ENCODE measurements at regions not wholly inside any gene's neighbourhood (a gene's known extent, or its start where the extent isn't known, plus 50 kb on each side); places are given as distances from the start of the nearest gene placed in this dataset.

GRCh38 chr20:23200914-23201313, 114.8 kb upstream of the CD93 start (continued):
- TF ChIP-seq, protein P1, sequence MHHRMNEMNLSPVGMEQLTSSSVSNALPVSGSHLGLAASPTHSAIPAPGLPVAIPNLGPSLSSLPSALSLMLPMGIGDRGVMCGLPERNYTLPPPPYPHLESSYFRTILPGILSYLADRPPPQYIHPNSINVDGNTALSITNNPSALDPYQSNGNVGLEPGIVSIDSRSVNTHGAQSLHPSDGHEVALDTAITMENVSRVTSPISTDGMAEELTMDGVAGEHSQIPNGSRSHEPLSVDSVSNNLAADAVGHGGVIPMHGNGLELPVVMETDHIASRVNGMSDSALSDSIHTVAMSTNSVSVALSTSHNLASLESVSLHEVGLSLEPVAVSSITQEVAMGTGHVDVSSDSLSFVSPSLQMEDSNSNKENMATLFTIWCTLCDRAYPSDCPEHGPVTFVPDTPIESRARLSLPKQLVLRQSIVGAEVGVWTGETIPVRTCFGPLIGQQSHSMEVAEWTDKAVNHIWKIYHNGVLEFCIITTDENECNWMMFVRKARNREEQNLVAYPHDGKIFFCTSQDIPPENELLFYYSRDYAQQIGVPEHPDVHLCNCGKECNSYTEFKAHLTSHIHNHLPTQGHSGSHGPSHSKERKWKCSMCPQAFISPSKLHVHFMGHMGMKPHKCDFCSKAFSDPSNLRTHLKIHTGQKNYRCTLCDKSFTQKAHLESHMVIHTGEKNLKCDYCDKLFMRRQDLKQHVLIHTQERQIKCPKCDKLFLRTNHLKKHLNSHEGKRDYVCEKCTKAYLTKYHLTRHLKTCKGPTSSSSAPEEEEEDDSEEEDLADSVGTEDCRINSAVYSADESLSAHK (tag by site-specific recombination; IDR thresholded peaks at IDR 0.05), result no peak
- TF ChIP-seq KLF17 (tag by site-specific recombination; IDR thresholded peaks at IDR 0.05), result no peak
- TF ChIP-seq OVOL3 (tag by site-specific recombination; IDR thresholded peaks at IDR 0.05), result no peak
- TF ChIP-seq YY2 (tag by site-specific recombination; IDR thresholded peaks at IDR 0.05), result no peak
- no peak for TF ChIP-seq ZBTB8A (tag by site-specific recombination; IDR thresholded peaks at IDR 0.05)
- no peak for TF ChIP-seq ZNF23 (tag by site-specific recombination; IDR thresholded peaks at IDR 0.05; ENCODE audit: borderline replicate concordance)
- TF ChIP-seq ZNF280D (tag by site-specific recombination; IDR thresholded peaks at IDR 0.05), result no peak
- no peak for TF ChIP-seq HOXA7 (CRISPR knock-in tag; IDR thresholded peaks at IDR 0.05; ENCODE audit: borderline replicate concordance)
- TF ChIP-seq SP2 (tag by site-specific recombination; IDR thresholded peaks at IDR 0.05), result no peak
- no peak for TF ChIP-seq GLI4 (tag by site-specific recombination; IDR thresholded peaks at IDR 0.05)
- peak; percentile 41; the same call in 1 of the 2 replicates for TF ChIP-seq CTCF (tag by site-specific recombination; IDR thresholded peaks at IDR 0.05)

DNA sequence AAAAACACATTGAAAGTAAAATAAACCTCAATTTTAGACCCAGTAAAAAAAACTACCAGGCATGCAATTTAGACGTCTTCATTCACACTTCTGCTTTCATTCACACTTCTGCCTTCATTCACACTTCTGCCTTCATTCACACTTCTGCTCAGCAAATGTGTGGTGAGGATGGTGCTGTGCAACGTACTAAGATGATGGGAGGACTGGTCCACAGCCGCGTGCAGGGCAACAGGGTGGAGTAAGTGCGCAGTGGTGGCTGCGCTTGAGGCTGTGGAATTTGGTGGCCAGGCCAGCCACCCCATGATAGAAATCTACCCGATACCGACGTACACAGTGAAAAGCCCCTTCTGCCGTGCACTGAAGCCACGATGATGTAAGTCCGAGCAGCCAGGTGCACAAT, 114.3 kb upstream of the CD93 start:
- no peaks in the 10 kb centered on the region for H3K36me3 ChIP-seq (ENCODE audit: control insufficient read depth in 2 of 2, insufficient read depth in 1 of 2, low read length in 2 of 2)
- ChIA-PET CTCF (interaction anchor here (0.8 to 2.7 kb wide), 6 partner anchors 12 to 509 kb away, joined by 3 to 21 read pairs (median 6); no protein-coding TSS in a partner anchor), POLR2A (no interaction called here)
- TF ChIP-seq KLF16 (tag by site-specific recombination; IDR thresholded peaks at IDR 0.05) (no peak), ZNF747 (tag by site-specific recombination; IDR thresholded peaks at IDR 0.05) (no peak), ZBTB1 (tag by site-specific recombination; IDR thresholded peaks at IDR 0.05) (no peak), ZNF202 (tag by site-specific recombination; IDR thresholded peaks at IDR 0.05; ENCODE audit: borderline replicate concordance) (no peak), ZNF521 (tag by site-specific recombination; IDR thresholded peaks at IDR 0.05) (no peak), KLF17 (tag by site-specific recombination; IDR thresholded peaks at IDR 0.05) (no peak), ZNF654 (tag by site-specific recombination; IDR thresholded peaks at IDR 0.05; ENCODE audit: low read depth) (no peak)
- TF ChIP-seq, protein P2, sequence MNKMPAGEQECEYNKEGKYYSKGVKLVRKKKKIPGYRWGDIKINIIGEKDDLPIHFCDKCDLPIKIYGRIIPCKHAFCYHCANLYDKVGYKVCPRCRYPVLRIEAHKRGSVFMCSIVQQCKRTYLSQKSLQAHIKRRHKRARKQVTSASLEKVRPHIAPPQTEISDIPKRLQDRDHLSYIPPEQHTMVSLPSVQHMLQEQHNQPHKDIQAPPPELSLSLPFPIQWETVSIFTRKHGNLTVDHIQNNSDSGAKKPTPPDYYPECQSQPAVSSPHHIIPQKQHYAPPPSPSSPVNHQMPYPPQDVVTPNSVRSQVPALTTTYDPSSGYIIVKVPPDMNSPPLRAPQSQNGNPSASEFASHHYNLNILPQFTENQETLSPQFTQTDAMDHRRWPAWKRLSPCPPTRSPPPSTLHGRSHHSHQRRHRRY (tag by site-specific recombination; IDR thresholded peaks at IDR 0.05), result no peak
- TF ChIP-seq, protein P3, sequence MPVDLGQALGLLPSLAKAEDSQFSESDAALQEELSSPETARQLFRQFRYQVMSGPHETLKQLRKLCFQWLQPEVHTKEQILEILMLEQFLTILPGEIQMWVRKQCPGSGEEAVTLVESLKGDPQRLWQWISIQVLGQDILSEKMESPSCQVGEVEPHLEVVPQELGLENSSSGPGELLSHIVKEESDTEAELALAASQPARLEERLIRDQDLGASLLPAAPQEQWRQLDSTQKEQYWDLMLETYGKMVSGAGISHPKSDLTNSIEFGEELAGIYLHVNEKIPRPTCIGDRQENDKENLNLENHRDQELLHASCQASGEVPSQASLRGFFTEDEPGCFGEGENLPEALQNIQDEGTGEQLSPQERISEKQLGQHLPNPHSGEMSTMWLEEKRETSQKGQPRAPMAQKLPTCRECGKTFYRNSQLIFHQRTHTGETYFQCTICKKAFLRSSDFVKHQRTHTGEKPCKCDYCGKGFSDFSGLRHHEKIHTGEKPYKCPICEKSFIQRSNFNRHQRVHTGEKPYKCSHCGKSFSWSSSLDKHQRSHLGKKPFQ (tag by site-specific recombination; IDR thresholded peaks at IDR 0.05), result no peak
- no peaks in the 10 kb centered on the region for H3K9me3 ChIP-seq (ENCODE audit: control insufficient read depth, insufficient read depth, low read depth, low read length)
- H3K4me3 ChIP-seq (ENCODE audit: low read depth, low read length), result no peak overlapping the region
- H3K4me1 ChIP-seq (ENCODE audit: control insufficient read depth, insufficient read depth, low read length), result no peaks in the 10 kb centered on the region
- H3K27ac ChIP-seq (ENCODE audit: extremely low read depth, low read depth, low read length), result no peak overlapping the region
